ENCODE measurements at regions not wholly inside any gene's neighbourhood (a gene's known extent, or its start where the extent isn't known, plus 50 kb on each side); places are given as distances from the start of the nearest gene placed in this dataset.

DNA sequence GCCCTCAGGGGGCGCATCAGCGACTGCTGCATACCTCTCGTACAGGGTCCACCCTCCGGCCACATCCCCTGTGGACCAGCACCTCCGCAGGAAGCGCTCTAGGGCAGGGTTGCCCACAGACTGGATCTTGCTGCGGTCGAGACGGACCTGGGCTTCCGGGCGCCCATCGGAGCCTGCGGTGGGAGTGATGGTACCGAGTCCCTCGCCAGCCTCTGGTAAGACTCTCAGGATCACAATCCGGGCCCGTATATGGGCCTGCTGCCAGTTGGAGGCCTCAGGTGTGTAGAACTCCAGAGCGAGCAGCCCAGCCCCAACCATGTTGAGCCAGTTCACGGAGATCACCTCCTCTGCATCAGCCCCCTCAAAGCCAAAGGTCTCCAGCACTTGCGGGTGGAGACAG is 323.0 kb downstream of the ANXA1 start:
- TF ChIP-seq, protein P1, sequence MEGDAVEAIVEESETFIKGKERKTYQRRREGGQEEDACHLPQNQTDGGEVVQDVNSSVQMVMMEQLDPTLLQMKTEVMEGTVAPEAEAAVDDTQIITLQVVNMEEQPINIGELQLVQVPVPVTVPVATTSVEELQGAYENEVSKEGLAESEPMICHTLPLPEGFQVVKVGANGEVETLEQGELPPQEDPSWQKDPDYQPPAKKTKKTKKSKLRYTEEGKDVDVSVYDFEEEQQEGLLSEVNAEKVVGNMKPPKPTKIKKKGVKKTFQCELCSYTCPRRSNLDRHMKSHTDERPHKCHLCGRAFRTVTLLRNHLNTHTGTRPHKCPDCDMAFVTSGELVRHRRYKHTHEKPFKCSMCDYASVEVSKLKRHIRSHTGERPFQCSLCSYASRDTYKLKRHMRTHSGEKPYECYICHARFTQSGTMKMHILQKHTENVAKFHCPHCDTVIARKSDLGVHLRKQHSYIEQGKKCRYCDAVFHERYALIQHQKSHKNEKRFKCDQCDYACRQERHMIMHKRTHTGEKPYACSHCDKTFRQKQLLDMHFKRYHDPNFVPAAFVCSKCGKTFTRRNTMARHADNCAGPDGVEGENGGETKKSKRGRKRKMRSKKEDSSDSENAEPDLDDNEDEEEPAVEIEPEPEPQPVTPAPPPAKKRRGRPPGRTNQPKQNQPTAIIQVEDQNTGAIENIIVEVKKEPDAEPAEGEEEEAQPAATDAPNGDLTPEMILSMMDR (conservative IDR thresholded peaks at IDR 0.05; ENCODE audit: low read length), result no peak
- no peak for TF ChIP-seq EZH2phosphoT487 (IDR thresholded peaks at IDR 0.05; ENCODE audit: borderline replicate concordance)

Measured in Loucy (cell line).